ENCODE measurements at regions not wholly inside any gene's neighbourhood (a gene's known extent, or its start where the extent isn't known, plus 50 kb on each side); places are given as distances from the start of the nearest gene placed in this dataset.
A peak's percentile ranks its signal among the peaks of the same experiment; 100 is the strongest.

GRCh38 chr2:204264085-204264553, 281.2 kb upstream of the PARD3B start:
- H3K4me3 ChIP-seq: no peak overlapping the region
- ATAC-seq: no peak
- H3K27me3 ChIP-seq (ENCODE audit: low read depth): no peaks in the 10 kb centered on the region
- TF ChIP-seq CTCF (IDR thresholded peaks at IDR 0.05): no peak
- intact Hi-C loops (cut with DNase I): no loop called here
- no peaks in the 10 kb centered on the region for H3K36me3 ChIP-seq
- H3K27ac ChIP-seq: no peak overlapping the region
- no peak for DNase-seq
- H3K4me1 ChIP-seq: peaks cover 8% of the 10 kb centered on the region
- H3K9me3 ChIP-seq: no peaks in the 10 kb centered on the region

GRCh38 chr2:204264621-204265140, 280.6 kb upstream of the PARD3B start:
- H3K4me3 ChIP-seq: no peak overlapping the region
- TF ChIP-seq CTCF (IDR thresholded peaks at IDR 0.05): no peak
- H3K4me1 ChIP-seq: peaks cover 8% of the 10 kb centered on the region
- H3K27ac ChIP-seq: no peak overlapping the region
- DNase-seq: no peak
- intact Hi-C loops (cut with DNase I): no loop called here
- no peaks in the 10 kb centered on the region for H3K27me3 ChIP-seq (ENCODE audit: low read depth)
- no peaks in the 10 kb centered on the region for H3K9me3 ChIP-seq
- no peaks in the 10 kb centered on the region for H3K36me3 ChIP-seq
- ATAC-seq: no peak

GRCh38 chr2:204265681-204266181, 279.5 kb upstream of the PARD3B start:
- no peak overlapping the region for H3K4me3 ChIP-seq
- H3K36me3 ChIP-seq: no peaks in the 10 kb centered on the region
- DNase-seq: no peak
- H3K4me1 ChIP-seq: no peaks in the 10 kb centered on the region
- peak; percentile 78 to 85 for ATAC-seq
- H3K9me3 ChIP-seq: no peaks in the 10 kb centered on the region
- H3K27ac ChIP-seq: no peak overlapping the region
- H3K27me3 ChIP-seq (ENCODE audit: low read depth): no peaks in the 10 kb centered on the region
- TF ChIP-seq CTCF (IDR thresholded peaks at IDR 0.05): no peak
- intact Hi-C loops (cut with DNase I): no loop called here

GRCh38 chr2:204268458-204268857, 276.8 kb upstream of the PARD3B start:
- no peak overlapping the region for H3K27ac ChIP-seq
- ATAC-seq (no peak), DNase-seq (no peak)
- no peaks in the 10 kb centered on the region for H3K9me3 ChIP-seq
- H3K27me3 ChIP-seq (ENCODE audit: low read depth): no peaks in the 10 kb centered on the region
- no peak for TF ChIP-seq CTCF (IDR thresholded peaks at IDR 0.05)
- H3K4me3 ChIP-seq: no peak overlapping the region
- H3K36me3 ChIP-seq: no peaks in the 10 kb centered on the region
- intact Hi-C loops (cut with DNase I): no loop called here
- H3K4me1 ChIP-seq: no peaks in the 10 kb centered on the region

GRCh38 chr2:204268971-204269370, 276.3 kb upstream of the PARD3B start:
- intact Hi-C loops (cut with DNase I): no loop called here
- Histone ChIP-seq H3K9me3 (no peaks in the 10 kb centered on the region), H3K4me1 (no peaks in the 10 kb centered on the region), H3K27me3 (ENCODE audit: low read depth) (no peaks in the 10 kb centered on the region), H3K27ac (no peak overlapping the region), H3K36me3 (no peaks in the 10 kb centered on the region), H3K4me3 (no peak overlapping the region)
- DNase-seq (no peak), ATAC-seq (no peak)
- no peak for TF ChIP-seq CTCF (IDR thresholded peaks at IDR 0.05)
